ENCODE measurements at regions not wholly inside any gene's neighbourhood (a gene's known extent, or its start where the extent isn't known, plus 50 kb on each side); places are given as distances from the start of the nearest gene placed in this dataset.

- TF ChIP-seq, protein P1, sequence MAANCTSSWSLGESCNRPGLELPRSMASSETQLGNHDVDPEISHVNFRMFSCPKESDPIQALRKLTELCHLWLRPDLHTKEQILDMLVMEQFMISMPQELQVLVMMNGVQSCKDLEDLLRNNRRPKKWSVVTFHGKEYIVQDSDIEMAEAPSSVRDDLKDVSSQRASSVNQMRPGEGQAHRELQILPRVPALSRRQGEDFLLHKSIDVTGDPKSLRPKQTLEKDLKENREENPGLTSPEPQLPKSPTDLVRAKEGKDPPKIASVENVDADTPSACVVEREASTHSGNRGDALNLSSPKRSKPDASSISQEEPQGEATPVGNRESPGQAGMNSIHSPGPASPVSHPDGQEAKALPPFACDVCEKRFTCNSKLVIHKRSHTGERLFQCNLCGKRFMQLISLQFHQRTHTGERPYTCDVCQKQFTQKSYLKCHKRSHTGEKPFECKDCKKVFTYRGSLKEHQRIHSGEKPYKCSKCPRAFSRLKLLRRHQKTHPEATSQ (tag by site-specific recombination; IDR thresholded peaks at IDR 0.05), result no peak
- no peak for TF ChIP-seq KLF8 (tag by site-specific recombination; IDR thresholded peaks at IDR 0.05)
- no peak for TF ChIP-seq ZNF626 (tag by site-specific recombination; IDR thresholded peaks at IDR 0.05)
- TF ChIP-seq ZNF391 (tag by site-specific recombination; IDR thresholded peaks at IDR 0.05; ENCODE audit: borderline replicate concordance, low read depth), result no peak
- TF ChIP-seq SP7 (tag by site-specific recombination; IDR thresholded peaks at IDR 0.05), result no peak
- TF ChIP-seq ZNF561 (tag by site-specific recombination; IDR thresholded peaks at IDR 0.05; ENCODE audit: borderline replicate concordance), result no peak
- no peak for TF ChIP-seq ZBTB1 (tag by site-specific recombination; IDR thresholded peaks at IDR 0.05)
Observed at GRCh38 chrX:45876206-45876605, 669.0 kb downstream of the ZNF674 start (continued).

DNA sequence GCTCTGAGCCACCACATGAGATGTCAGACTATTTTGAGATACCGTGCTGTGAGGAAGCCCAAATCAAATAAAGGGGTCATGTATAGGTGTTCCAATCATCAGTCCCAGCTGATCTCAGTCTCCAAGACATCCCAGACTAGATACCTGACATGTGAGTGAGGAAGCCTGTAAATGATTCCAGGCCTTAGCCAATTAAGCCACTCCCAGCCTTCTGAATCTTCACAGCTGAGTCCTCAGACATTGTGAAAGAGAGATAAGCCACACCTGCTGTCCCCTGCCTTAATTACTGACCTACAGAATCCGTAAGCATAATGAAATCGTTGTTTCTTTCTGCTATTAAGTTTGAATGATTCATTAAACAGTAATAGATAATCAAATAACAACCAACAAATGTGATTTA is 671.4 kb downstream of the ZNF674 start:
- Histone ChIP-seq H3K4me1 (ENCODE audit: control insufficient read depth, insufficient read depth, low read length) (no peaks in the 10 kb centered on the region), H3K9me3 (ENCODE audit: control insufficient read depth, insufficient read depth, low read depth, low read length) (no peaks in the 10 kb centered on the region), H3K4me3 (ENCODE audit: low read depth, low read length) (no peak overlapping the region), H3K36me3 (ENCODE audit: control insufficient read depth in 2 of 2, insufficient read depth in 1 of 2, low read length in 2 of 2) (no peaks in the 10 kb centered on the region), H3K27ac (ENCODE audit: extremely low read depth, low read depth, low read length) (no peak overlapping the region)
- ChIA-PET POLR2A (no interaction called here), CTCF (no interaction called here)
- TF ChIP-seq ZSCAN16 (tag by site-specific recombination; IDR thresholded peaks at IDR 0.05) (no peak), ZNF16 (tag by site-specific recombination; IDR thresholded peaks at IDR 0.05; ENCODE audit: low read depth) (no peak), ZNF311 (tag by site-specific recombination; IDR thresholded peaks at IDR 0.05; ENCODE audit: borderline replicate concordance) (no peak)

- CTCF ChIA-PET, result no interaction called here
- POLR2A ChIA-PET, result no interaction called here
- H3K9me3 ChIP-seq (ENCODE audit: control insufficient read depth, insufficient read depth, low read depth, low read length), result no peaks in the 10 kb centered on the region
- H3K4me1 ChIP-seq (ENCODE audit: control insufficient read depth, insufficient read depth, low read length), result no peaks in the 10 kb centered on the region
- no peak for TF ChIP-seq GLI4 (tag by site-specific recombination; IDR thresholded peaks at IDR 0.05)
- TF ChIP-seq ZNF561 (tag by site-specific recombination; IDR thresholded peaks at IDR 0.05; ENCODE audit: borderline replicate concordance), result no peak
- no peak for TF ChIP-seq ZNF37A (tag by site-specific recombination; IDR thresholded peaks at IDR 0.05)
- no peak for TF ChIP-seq ZNF660 (tag by site-specific recombination; IDR thresholded peaks at IDR 0.05)
- TF ChIP-seq ZNF274 (IDR thresholded peaks at IDR 0.05; ENCODE audit: low read length), result no peak
- no peak for TF ChIP-seq ZNF274 (tag by site-specific recombination; IDR thresholded peaks at IDR 0.05; ENCODE audit: borderline replicate concordance)
- TF ChIP-seq ZNF548 (tag by site-specific recombination; IDR thresholded peaks at IDR 0.05), result no peak
- H3K27ac ChIP-seq (ENCODE audit: extremely low read depth, low read depth, low read length), result no peak overlapping the region
- H3K4me3 ChIP-seq (ENCODE audit: low read depth, low read length), result no peak overlapping the region
- no peaks in the 10 kb centered on the region for H3K36me3 ChIP-seq (ENCODE audit: control insufficient read depth in 2 of 2, insufficient read depth in 1 of 2, low read length in 2 of 2)
Observed at GRCh38 chrX:45872480-45872879, 671.8 kb upstream of the DIPK2B start.

DNA sequence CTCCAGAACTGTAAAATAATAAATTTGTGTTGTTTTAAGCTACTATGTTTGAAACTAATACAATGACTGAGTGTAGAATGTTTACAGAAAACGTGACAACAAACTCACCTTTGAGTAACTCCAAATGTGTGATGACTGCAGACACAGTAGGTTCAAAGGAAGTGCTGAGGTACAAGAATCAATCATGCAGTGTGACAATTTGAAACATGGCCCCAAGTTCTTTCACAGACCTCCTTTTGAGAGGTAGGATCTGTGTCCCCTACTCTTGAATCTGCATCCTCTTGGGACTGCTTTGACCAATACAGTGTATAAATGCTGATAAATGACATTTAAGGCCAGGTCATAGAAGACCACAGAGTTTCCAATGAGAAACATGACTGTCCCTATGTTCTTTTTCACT is 667.7 kb upstream of the DIPK2B start:
- Histone ChIP-seq H3K4me1 (ENCODE audit: control insufficient read depth, insufficient read depth, low read length) (no peaks in the 10 kb centered on the region), H3K9me3 (ENCODE audit: control insufficient read depth, insufficient read depth, low read depth, low read length) (no peaks in the 10 kb centered on the region), H3K36me3 (ENCODE audit: control insufficient read depth in 2 of 2, insufficient read depth in 1 of 2, low read length in 2 of 2) (no peaks in the 10 kb centered on the region), H3K27ac (ENCODE audit: extremely low read depth, low read depth, low read length) (no peak overlapping the region), H3K4me3 (ENCODE audit: low read depth, low read length) (no peak overlapping the region)
- POLR2A ChIA-PET, result no interaction called here
- CTCF ChIA-PET, result no interaction called here
- TF ChIP-seq SETDB1 (IDR thresholded peaks at IDR 0.05; ENCODE audit: insufficient read length, low read length) (no peak), ZNF837 (tag by site-specific recombination; IDR thresholded peaks at IDR 0.05) (no peak), ZNF629 (tag by site-specific recombination; IDR thresholded peaks at IDR 0.05) (no peak), ZBTB48 (tag by site-specific recombination; IDR thresholded peaks at IDR 0.05) (no peak), OVOL3 (tag by site-specific recombination; IDR thresholded peaks at IDR 0.05) (no peak), GLI4 (tag by site-specific recombination; IDR thresholded peaks at IDR 0.05) (no peak), ZNF558 (tag by site-specific recombination; IDR thresholded peaks at IDR 0.05) (no peak)
- TF ChIP-seq, protein P2, sequence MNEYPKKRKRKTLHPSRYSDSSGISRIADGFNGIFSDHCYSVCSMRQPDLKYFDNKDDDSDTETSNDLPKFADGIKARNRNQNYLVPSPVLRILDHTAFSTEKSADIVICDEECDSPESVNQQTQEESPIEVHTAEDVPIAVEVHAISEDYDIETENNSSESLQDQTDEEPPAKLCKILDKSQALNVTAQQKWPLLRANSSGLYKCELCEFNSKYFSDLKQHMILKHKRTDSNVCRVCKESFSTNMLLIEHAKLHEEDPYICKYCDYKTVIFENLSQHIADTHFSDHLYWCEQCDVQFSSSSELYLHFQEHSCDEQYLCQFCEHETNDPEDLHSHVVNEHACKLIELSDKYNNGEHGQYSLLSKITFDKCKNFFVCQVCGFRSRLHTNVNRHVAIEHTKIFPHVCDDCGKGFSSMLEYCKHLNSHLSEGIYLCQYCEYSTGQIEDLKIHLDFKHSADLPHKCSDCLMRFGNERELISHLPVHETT (tag by site-specific recombination; IDR thresholded peaks at IDR 0.05), result no peak
- TF ChIP-seq, protein P3, sequence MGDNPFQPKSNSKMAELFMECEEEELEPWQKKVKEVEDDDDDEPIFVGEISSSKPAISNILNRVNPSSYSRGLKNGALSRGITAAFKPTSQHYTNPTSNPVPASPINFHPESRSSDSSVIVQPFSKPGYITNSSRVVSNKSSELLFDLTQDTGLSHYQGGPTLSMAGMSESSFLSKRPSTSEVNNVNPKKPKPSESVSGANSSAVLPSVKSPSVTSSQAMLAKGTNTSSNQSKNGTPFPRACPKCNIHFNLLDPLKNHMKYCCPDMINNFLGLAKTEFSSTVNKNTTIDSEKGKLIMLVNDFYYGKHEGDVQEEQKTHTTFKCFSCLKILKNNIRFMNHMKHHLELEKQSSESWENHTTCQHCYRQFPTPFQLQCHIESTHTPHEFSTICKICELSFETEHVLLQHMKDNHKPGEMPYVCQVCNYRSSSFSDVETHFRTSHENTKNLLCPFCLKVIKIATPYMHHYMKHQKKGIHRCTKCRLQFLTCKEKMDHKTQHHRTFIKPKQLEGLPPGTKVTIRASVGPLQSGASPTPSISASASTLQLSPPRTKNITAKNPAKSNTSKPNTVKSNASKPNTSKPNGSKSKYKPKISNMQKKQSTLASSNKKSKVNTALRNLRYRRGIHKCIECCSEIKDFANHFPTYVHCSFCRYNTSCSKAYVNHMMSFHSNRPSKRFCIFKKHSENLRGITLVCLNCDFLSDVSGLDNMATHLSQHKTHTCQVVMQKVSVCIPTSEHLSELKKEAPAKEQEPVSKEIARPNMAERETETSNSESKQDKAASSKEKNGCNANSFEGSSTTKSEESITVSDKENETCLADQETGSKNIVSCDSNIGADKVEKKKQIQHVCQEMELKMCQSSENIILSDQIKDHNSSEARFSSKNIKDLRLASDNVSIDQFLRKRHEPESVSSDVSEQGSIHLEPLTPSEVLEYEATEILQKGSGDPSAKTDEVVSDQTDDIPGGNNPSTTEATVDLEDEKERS (tag by site-specific recombination; IDR thresholded peaks at IDR 0.05), result no peak
- TF ChIP-seq, protein P4, sequence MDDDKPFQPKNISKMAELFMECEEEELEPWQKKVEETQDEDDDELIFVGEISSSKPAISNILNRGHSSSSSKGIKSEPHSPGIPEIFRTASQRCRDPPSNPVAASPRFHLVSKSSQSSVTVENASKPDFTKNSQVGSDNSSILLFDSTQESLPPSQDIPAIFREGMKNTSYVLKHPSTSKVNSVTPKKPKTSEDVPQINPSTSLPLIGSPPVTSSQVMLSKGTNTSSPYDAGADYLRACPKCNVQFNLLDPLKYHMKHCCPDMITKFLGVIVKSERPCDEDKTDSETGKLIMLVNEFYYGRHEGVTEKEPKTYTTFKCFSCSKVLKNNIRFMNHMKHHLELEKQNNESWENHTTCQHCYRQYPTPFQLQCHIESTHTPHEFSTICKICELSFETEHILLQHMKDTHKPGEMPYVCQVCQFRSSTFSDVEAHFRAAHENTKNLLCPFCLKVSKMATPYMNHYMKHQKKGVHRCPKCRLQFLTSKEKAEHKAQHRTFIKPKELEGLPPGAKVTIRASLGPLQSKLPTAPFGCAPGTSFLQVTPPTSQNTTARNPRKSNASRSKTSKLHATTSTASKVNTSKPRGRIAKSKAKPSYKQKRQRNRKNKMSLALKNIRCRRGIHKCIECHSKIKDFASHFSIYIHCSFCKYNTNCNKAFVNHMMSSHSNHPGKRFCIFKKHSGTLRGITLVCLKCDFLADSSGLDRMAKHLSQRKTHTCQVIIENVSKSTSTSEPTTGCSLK (tag by site-specific recombination; IDR thresholded peaks at IDR 0.05), result no peak

Measured in HEK293 (cell line).